Suprapubic skin (tissue), 4 donors: ENCODE measurements at regions not wholly inside any gene's neighbourhood (a gene's known extent, or its start where the extent isn't known, plus 50 kb on each side); places are given as distances from the start of the nearest gene placed in this dataset.

ENCODE experiments used
- DNase-seq, 2 donors: peaks; one replicate each; pipeline ENCODE4 v3.0.0-alpha.2; 2019; ENCODE audit warnings: low spot score in 2 of 2
- H3K27ac ChIP-seq: fragments of 200-600 bp; sonication (generic); one replicate; pipeline ENCODE4 v1.5.1; 2019
- H3K27me3 ChIP-seq: fragments of 200-600 bp; sonication (generic); one replicate; pipeline ENCODE4 v1.5.1; 2019
- H3K36me3 ChIP-seq: fragments of 200-600 bp; sonication (generic); one replicate; pipeline ENCODE4 v1.5.1; 2019
- H3K4me1 ChIP-seq: fragments of 200-600 bp; sonication (generic); one replicate; pipeline ENCODE4 v1.5.1; 2019
- H3K4me3 ChIP-seq: fragments of 200-600 bp; sonication (generic); one replicate; pipeline ENCODE4 v1.5.1; 2019; ENCODE audit warnings: mild to moderate bottlenecking
- H3K9me3 ChIP-seq: fragments of 200-600 bp; sonication (generic); one replicate; pipeline ENCODE4 v1.5.1; 2019
- EP300 ChIP-seq: sonication (generic); formaldehyde crosslinking; IDR thresholded peaks from one replicate; pipeline ENCODE4 v1.6.1; 2017; ENCODE audit warnings: antibody characterized with exemption
- POLR2A ChIP-seq, 2 donors: fragments of 450-650 bp; IDR thresholded peaks; one replicate each; pipeline ENCODE4 v1.6.1; 2017; ENCODE audit warnings: antibody characterized with exemption in 2 of 2, mild to moderate bottlenecking in 2 of 2, moderate library complexity in 2 of 2
- POLR2AphosphoS5 ChIP-seq, 3 donors: sonication (generic); formaldehyde crosslinking; IDR thresholded peaks; one replicate each; pipeline ENCODE4 v1.6.1; 2017; ENCODE audit warnings: antibody characterized with exemption in 3 of 3
- WGBS: methylation state at CpG from one replicate; pipeline ENCODE4 v1.1.5; 2018; 5-methylcytosine and 5-hydroxymethylcytosine counted together
- TF ChIP-seq, protein P1 (sequence below), 2 donors: fragments of 200-600 bp in 1 of 2; fragments of 450-650 bp in 1 of 2; sonication (generic) in 1 of 2; IDR thresholded peaks; one replicate each; pipeline ENCODE4 v1.5.1; 2016 to 2019; ENCODE audit warnings: antibody characterized with exemption in 2 of 2, mild to moderate bottlenecking in 1 of 2, moderate library complexity in 1 of 2

DNA sequence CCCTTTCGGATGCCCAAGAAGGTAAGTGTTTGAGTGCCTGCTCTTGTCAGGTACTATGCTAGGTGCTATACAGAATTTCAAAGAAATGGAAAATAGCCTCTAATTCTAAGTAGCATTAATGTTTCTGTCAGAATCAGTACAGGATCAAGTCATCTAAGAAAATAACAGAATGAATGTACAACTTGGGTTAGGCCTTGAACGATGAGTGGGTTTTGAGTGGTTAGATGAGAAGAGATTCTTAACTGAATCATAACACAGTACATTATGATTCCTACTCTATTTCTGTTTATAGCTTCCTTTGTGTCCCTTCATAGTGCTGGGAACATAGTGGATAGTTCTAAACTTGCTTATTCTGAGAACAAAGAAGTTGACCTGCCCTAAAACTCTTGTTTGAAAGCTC is 253.9 kb downstream of the GLUD2 start:
- Histone ChIP-seq H3K4me3 (no peak overlapping the region), H3K27me3 (no peaks in the 10 kb centered on the region), H3K27ac (no peak overlapping the region), H3K4me1 (no peaks in the 10 kb centered on the region), H3K9me3 (no peaks in the 10 kb centered on the region), H3K36me3 (no peaks in the 10 kb centered on the region)
- TF ChIP-seq, protein P1, sequence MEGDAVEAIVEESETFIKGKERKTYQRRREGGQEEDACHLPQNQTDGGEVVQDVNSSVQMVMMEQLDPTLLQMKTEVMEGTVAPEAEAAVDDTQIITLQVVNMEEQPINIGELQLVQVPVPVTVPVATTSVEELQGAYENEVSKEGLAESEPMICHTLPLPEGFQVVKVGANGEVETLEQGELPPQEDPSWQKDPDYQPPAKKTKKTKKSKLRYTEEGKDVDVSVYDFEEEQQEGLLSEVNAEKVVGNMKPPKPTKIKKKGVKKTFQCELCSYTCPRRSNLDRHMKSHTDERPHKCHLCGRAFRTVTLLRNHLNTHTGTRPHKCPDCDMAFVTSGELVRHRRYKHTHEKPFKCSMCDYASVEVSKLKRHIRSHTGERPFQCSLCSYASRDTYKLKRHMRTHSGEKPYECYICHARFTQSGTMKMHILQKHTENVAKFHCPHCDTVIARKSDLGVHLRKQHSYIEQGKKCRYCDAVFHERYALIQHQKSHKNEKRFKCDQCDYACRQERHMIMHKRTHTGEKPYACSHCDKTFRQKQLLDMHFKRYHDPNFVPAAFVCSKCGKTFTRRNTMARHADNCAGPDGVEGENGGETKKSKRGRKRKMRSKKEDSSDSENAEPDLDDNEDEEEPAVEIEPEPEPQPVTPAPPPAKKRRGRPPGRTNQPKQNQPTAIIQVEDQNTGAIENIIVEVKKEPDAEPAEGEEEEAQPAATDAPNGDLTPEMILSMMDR (IDR thresholded peaks at IDR 0.05): no peak
- TF ChIP-seq POLR2AphosphoS5 (IDR thresholded peaks at IDR 0.05) (no peak), POLR2A (IDR thresholded peaks at IDR 0.05) (no peak), EP300 (no peak)
- 92% methylated on average over 2 of the region's 2 CpGs for WGBS
- DNase-seq: no peak

DNA sequence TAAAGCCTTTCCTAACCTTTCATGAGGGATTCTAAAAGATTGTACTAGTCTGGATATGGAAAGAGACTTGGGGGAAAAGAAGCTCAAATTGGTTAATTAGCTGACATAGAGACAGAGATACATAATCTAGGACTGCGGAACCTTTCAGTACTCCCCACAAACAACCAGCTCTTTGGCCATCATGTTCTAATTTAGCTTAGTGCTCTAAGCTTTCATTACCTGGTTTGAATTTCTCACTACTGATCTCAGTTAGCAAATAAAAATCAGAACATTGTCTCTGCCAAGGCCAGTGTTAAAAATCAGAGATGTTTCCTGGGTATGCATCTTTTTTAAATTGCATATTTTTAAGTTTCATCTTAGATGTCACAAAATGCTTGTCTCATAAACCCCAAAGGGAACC is 254.4 kb downstream of the GLUD2 start:
- H3K27ac ChIP-seq: no peak overlapping the region
- TF ChIP-seq POLR2A (IDR thresholded peaks at IDR 0.05): no peak
- TF ChIP-seq POLR2AphosphoS5 (IDR thresholded peaks at IDR 0.05): no peak
- TF ChIP-seq, protein P1 (IDR thresholded peaks at IDR 0.05): no peak
- TF ChIP-seq EP300: no peak
- H3K36me3 ChIP-seq: no peaks in the 10 kb centered on the region
- 91% methylated on average over 1 of the region's 1 CpG for WGBS
- H3K4me1 ChIP-seq: no peaks in the 10 kb centered on the region
- no peak overlapping the region for H3K4me3 ChIP-seq
- no peaks in the 10 kb centered on the region for H3K27me3 ChIP-seq
- no peak for DNase-seq
- H3K9me3 ChIP-seq: no peaks in the 10 kb centered on the region

DNA sequence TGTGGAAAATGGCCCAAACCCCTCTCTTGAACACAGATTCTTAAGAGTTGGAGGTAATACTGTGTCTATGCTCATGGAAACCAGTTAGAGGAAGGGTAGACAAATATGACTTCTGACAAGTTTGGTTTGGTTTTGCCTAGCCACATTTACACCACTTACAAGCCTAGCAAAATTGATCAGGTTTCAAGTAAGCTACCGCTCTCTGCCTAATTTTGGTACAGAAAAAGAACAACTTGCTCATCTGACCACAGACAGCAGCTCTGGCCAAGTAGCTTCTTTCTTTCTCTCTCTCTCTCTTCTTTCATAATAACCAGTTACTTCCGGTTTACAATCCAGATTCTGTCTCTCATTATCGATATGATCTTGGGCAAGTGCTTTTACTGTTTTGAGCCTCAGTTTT is 260.0 kb downstream of the GLUD2 start:
- H3K9me3 ChIP-seq: no peaks in the 10 kb centered on the region
- DNase-seq: no peak
- TF ChIP-seq EP300: no peak
- TF ChIP-seq, protein P1 (IDR thresholded peaks at IDR 0.05): no peak
- 62% methylated on average over 3 of the region's 3 CpGs for WGBS
- no peaks in the 10 kb centered on the region for H3K27me3 ChIP-seq
- H3K36me3 ChIP-seq: no peaks in the 10 kb centered on the region
- H3K27ac ChIP-seq: no peak overlapping the region
- H3K4me1 ChIP-seq: peaks cover 3% of the 10 kb centered on the region
- no peak overlapping the region for H3K4me3 ChIP-seq

DNA sequence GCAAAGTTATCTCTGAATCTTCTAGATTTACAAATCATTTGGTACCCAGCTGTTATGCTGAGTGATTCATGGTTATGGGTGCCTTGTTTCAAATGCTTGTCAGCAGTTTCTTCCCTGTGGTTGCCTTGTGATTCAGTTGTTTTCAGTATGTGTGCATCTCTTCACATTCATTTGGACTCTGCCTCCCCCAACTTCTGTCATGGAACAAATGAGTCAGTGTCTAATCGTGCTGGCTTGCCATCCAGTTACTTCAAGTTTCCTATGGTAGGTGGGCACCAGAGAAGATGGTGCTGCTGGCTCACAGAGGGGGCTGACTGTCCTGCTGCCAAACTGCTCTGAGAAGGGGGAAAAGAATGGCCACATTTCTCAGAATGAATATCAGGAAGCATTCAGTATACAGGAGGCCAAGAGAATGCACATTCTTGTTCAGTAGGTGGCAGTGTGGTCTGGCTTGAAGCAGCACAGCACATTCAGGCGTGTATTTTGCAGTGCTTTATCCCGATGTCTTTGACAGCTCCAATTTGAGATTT is 260.9 kb downstream of the GLUD2 start:
- DNase-seq: no peak
- Histone ChIP-seq H3K4me1 (peaks cover 3% of the 10 kb centered on the region), H3K4me3 (no peak overlapping the region), H3K27ac (no peak overlapping the region), H3K9me3 (no peaks in the 10 kb centered on the region), H3K27me3 (no peaks in the 10 kb centered on the region), H3K36me3 (no peaks in the 10 kb centered on the region)
- TF ChIP-seq, protein P1 (IDR thresholded peaks at IDR 0.05): peak in 1 of 2 donors; percentile 30
- no peak for TF ChIP-seq POLR2AphosphoS5 (IDR thresholded peaks at IDR 0.05)
- no peak for TF ChIP-seq POLR2A (IDR thresholded peaks at IDR 0.05)
- no peak for TF ChIP-seq EP300
- WGBS: 22% methylated on average over 3 of the region's 3 CpGs

DNA sequence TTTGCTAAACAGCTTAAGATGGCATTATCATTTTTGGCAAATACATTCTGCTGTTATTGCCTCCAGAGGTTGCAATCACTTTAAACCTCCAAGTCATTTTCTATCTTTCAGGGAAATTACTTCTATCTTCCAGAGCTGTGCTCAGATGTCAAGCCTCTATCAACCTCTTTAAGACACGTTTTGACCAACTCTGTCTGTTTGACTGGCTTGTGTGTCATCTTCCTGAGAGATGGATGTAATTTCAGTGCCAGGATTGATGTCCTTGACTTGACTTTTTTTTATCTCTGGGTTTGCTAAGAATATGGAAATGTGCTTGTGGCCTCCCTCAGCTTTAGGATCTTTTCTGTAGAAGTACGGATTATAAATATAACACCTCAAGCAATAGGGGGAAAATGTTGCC is 263.4 kb downstream of the GLUD2 start:
- no peaks in the 10 kb centered on the region for H3K9me3 ChIP-seq
- no peak for DNase-seq
- no peaks in the 10 kb centered on the region for H3K27me3 ChIP-seq
- H3K4me1 ChIP-seq: peaks cover 3% of the 10 kb centered on the region
- no peaks in the 10 kb centered on the region for H3K36me3 ChIP-seq
- H3K4me3 ChIP-seq: no peak overlapping the region
- TF ChIP-seq, protein P1 (IDR thresholded peaks at IDR 0.05): no peak
- no peak for TF ChIP-seq EP300
- no peak for TF ChIP-seq POLR2A (IDR thresholded peaks at IDR 0.05)
- TF ChIP-seq POLR2AphosphoS5 (IDR thresholded peaks at IDR 0.05): no peak
- no peak overlapping the region for H3K27ac ChIP-seq
- WGBS: 56% methylated on average over 2 of the region's 2 CpGs
